Testis (tissue), 2 donors: ENCODE measurements at regions not wholly inside any gene's neighbourhood (a gene's known extent, or its start where the extent isn't known, plus 50 kb on each side); places are given as distances from the start of the nearest gene placed in this dataset.

Experiments
- DNase-seq: peaks from one replicate; pipeline ENCODE4 v3.0.0-alpha.2; 2019
- H3K27ac ChIP-seq, 2 donors: fragments of 200-600 bp; sonication (generic); one replicate each; pipeline ENCODE4 v1.5.1; 2019
- H3K27me3 ChIP-seq: fragments of 200-600 bp; sonication (generic); one replicate; pipeline ENCODE4 v1.5.1; 2019
- H3K36me3 ChIP-seq: fragments of 200-600 bp; sonication (generic); one replicate; pipeline ENCODE4 v1.5.1; 2017; ENCODE audit warnings: low read depth; ENCODE audit errors: missing control alignments
- H3K4me1 ChIP-seq: fragments of 200-600 bp; sonication (generic); one replicate; pipeline ENCODE4 v1.5.1; 2019
- H3K4me3 ChIP-seq, 2 donors: fragments of 200-600 bp; sonication (generic); one replicate each; pipeline ENCODE4 v1.5.1; 2017 to 2019
- H3K9me3 ChIP-seq: fragments of 200-600 bp; sonication (generic); one replicate; pipeline ENCODE4 v1.5.1; 2017
- POLR2A ChIP-seq: fragments of 450-650 bp; IDR thresholded peaks from one replicate; pipeline ENCODE4 v1.6.1; 2017; ENCODE audit warnings: antibody characterized with exemption, mild to moderate bottlenecking, moderate library complexity
- WGBS, 2 donors: methylation state at CpG; one replicate each; pipeline ENCODE4 v1.1.5; 2018; 5-methylcytosine and 5-hydroxymethylcytosine counted together
- intact Hi-C: fragments of 100-400 bp; cut with DNase I; formaldehyde crosslinking; loops from one replicate; pipeline ENCODE4 v1.15.1; 2023; ENCODE audit warnings: low total_unique reads
- TF ChIP-seq, protein P1 (sequence below), 3 experiments: fragments of 450-650 bp in 2 of 3; fragments of 200-600 bp in 1 of 3; sonication (generic) in 1 of 3; IDR thresholded peaks; one replicate each; pipeline ENCODE4 v1.5.1; 2016 to 2019; ENCODE audit warnings: antibody characterized with exemption in 3 of 3, mild to moderate bottlenecking in 2 of 3, moderate library complexity in 1 of 3

DNA sequence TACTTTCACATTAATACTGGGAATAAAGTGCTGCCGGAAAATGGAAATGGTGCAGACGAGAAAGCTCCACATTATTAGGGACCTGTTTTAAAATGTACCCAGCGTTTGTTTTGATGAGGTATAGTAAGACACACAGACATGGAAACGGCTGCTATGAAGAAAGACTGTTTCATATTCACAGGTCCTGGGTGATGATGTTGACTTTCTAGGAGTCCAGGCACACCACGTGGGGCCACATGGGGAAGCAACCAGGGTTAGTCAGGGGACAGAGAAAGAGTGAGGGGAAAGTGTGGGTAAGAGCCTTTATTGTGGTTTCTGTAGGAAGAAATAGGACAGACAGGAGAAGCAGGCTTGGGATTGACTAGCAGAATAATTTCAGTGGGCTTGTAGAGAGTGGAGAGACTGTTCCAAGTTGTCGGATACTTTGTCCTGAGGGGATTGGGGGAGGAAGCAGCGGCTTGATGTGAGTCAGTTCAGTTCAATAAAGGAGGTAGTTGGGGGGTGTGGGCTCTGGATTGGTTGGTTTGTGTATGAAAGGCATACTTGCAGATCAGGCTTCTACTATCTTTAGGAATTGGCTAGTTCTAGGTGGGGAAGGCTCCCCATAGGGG is 112.0 kb upstream of the MCHR2 start:
- 64 to 73% methylated on average over 7 of the region's 7 CpGs for WGBS, 2 donors

DNA sequence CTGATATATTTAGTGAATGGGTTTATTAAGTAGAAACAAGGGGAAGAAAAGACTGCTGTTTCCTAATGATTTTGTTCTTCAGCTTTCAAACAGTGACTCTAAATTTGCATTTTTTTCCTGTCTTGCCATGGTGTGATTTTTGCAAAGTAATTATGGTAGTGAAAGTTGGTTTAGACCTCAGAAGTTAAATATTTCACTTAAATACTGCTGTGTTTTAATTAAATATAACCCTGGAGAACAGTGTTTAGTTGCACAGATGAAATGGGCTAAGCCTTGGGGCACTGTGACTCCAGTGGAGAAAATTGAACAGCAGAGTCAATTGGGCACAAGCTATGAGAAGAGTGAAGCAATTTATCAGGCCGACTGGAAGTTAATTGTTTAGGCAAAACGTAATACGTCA is 111.1 kb upstream of the MCHR2 start:
- whole genome bisulfite sequencing, 2 donors, result 89 to 92% methylated on average over 3 of the region's 3 CpGs
- Histone ChIP-seq H3K4me1 (no peaks in the 10 kb centered on the region), H3K27ac (no peak overlapping the region), H3K27me3 (no peaks in the 10 kb centered on the region), H3K4me3 (no peak overlapping the region), H3K9me3 (no peaks in the 10 kb centered on the region), H3K36me3 (no peaks in the 10 kb centered on the region)
- no peak for DNase-seq
- TF ChIP-seq, protein P1, sequence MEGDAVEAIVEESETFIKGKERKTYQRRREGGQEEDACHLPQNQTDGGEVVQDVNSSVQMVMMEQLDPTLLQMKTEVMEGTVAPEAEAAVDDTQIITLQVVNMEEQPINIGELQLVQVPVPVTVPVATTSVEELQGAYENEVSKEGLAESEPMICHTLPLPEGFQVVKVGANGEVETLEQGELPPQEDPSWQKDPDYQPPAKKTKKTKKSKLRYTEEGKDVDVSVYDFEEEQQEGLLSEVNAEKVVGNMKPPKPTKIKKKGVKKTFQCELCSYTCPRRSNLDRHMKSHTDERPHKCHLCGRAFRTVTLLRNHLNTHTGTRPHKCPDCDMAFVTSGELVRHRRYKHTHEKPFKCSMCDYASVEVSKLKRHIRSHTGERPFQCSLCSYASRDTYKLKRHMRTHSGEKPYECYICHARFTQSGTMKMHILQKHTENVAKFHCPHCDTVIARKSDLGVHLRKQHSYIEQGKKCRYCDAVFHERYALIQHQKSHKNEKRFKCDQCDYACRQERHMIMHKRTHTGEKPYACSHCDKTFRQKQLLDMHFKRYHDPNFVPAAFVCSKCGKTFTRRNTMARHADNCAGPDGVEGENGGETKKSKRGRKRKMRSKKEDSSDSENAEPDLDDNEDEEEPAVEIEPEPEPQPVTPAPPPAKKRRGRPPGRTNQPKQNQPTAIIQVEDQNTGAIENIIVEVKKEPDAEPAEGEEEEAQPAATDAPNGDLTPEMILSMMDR (IDR thresholded peaks at IDR 0.05), result no peak
- TF ChIP-seq POLR2A, result no peak
- intact Hi-C loops, result no loop called here

More for the DNA sequence above, 112.0 kb upstream of the MCHR2 start:
- TF ChIP-seq POLR2A, result no peak
- TF ChIP-seq, protein P1 (IDR thresholded peaks at IDR 0.05), result no peak
- intact Hi-C loops, result no loop called here
- Histone ChIP-seq H3K4me1 (no peaks in the 10 kb centered on the region), H3K27ac (no peak overlapping the region), H3K36me3 (no peaks in the 10 kb centered on the region), H3K27me3 (no peaks in the 10 kb centered on the region), H3K4me3 (no peak overlapping the region), H3K9me3 (no peaks in the 10 kb centered on the region)
- DNase-seq, result no peak

DNA sequence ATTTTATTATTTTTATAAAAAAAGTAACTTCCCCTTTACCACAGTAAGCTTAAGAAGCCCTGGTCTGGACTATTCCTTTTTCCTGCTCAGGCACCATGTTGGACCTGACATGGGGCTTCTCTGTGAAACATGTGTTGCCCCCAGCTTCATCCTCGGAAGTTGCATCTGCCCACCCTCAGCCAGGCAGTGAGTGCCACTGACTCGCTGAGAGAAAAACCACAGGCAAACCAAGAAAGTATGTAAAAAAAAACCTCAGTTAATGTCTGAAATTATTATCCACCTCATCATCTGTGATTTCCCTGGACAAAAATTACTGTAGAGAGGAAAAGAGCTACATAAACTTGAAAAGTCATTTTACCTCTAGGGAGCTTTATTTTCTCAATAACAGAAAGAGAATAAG is 109.9 kb upstream of the MCHR2 start:
- H3K36me3 ChIP-seq, result no peaks in the 10 kb centered on the region
- no peak overlapping the region for H3K27ac ChIP-seq
- no peak for TF ChIP-seq POLR2A
- TF ChIP-seq, protein P1 (IDR thresholded peaks at IDR 0.05), result no peak
- DNase-seq, result no peak
- H3K4me3 ChIP-seq, result no peak overlapping the region
- 90 to 98% methylated on average over 2 of the region's 2 CpGs for WGBS, 2 donors
- no peaks in the 10 kb centered on the region for H3K27me3 ChIP-seq
- no peaks in the 10 kb centered on the region for H3K9me3 ChIP-seq
- no peaks in the 10 kb centered on the region for H3K4me1 ChIP-seq
- intact Hi-C loops, result no loop called here

DNA sequence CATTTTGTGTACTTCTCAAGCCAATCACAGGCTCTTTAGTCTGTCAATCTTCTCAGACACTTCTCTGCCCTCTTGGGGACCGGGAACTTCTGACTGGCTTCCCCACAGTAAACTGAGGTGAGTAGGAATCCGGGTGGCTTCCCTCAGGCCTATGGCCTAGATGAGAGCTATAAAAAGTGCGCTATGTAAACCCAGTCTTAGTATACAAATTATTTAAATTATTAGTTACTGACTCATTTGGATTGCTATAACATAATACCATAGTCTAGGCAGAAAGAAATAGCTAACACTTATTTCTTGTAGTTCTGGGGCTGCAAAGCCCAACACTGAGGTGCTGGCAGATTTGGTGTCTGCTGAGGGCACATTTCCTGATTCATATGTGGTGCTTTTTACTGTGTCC is 109.2 kb upstream of the MCHR2 start:
- H3K27ac ChIP-seq, result no peak overlapping the region
- no peaks in the 10 kb centered on the region for H3K27me3 ChIP-seq
- no peak overlapping the region for H3K4me3 ChIP-seq
- H3K4me1 ChIP-seq, result no peaks in the 10 kb centered on the region
- H3K9me3 ChIP-seq, result no peaks in the 10 kb centered on the region
- TF ChIP-seq, protein P1 (IDR thresholded peaks at IDR 0.05), result no peak
- no peak for TF ChIP-seq POLR2A
- intact Hi-C loops, result no loop called here
- 73 to 84% methylated on average over 3 of the region's 3 CpGs for WGBS, 2 donors
- no peaks in the 10 kb centered on the region for H3K36me3 ChIP-seq
- DNase-seq, result no peak

DNA sequence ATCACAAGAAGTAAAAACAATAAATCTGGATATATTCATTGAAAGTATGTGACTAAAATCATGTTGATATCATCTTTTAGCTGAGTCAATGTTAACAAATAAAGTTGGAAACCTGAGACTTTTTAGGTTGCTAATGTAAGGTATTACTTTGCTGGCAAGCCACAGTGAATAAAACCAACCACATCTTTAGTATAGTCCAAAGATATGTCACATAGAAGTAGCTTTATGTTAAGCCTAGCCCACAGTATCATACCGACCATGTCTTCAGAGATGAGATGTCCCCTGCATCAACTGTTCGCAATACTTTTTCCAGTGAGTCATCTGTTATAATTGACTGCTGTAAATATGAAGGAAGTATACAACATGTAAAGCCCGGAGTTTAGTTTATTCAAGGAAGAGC is 107.6 kb upstream of the MCHR2 start:
- no peak overlapping the region for H3K4me3 ChIP-seq
- DNase-seq, result no peak
- H3K27me3 ChIP-seq, result no peaks in the 10 kb centered on the region
- H3K9me3 ChIP-seq, result no peaks in the 10 kb centered on the region
- H3K4me1 ChIP-seq, result no peaks in the 10 kb centered on the region
- intact Hi-C loops, result no loop called here
- no peak overlapping the region for H3K27ac ChIP-seq
- 86 to 93% methylated on average over 3 of the region's 3 CpGs for whole genome bisulfite sequencing, 2 donors
- H3K36me3 ChIP-seq, result no peaks in the 10 kb centered on the region
- no peak for TF ChIP-seq POLR2A
- TF ChIP-seq, protein P1 (IDR thresholded peaks at IDR 0.05), result no peak
